ENCODE measurements at regions not wholly inside any gene's neighbourhood (a gene's known extent, or its start where the extent isn't known, plus 50 kb on each side); places are given as distances from the start of the nearest gene placed in this dataset.

- TF ChIP-seq CTCF (IDR thresholded peaks at IDR 0.05; ENCODE audit: low read depth, low read length) (no peak), EZH2phosphoT487 (IDR thresholded peaks at IDR 0.05; ENCODE audit: low read depth) (no peak)
Measured at GRCh38 chr7:18201350-18201749, 173.7 kb upstream of the PRPS1L1 start.
